OCI-LY7 (cell line): ENCODE measurements at regions not wholly inside any gene's neighbourhood (a gene's known extent, or its start where the extent isn't known, plus 50 kb on each side); places are given as distances from the start of the nearest gene placed in this dataset.

Experiments used
- BruUV-seq: library from RNA; stranded (reverse); fragments of 400-500 nt; replicated peaks from 2 replicates; lab custom pipeline; 2021; lab: Mats Ljungman, UMichigan
- CTCF ChIA-PET: fragments of 300-600 bp; sonication (Branson Sonifier 250); formaldehyde crosslinking; loops from one replicate; lab custom pipeline; 2022; ENCODE audit warnings: antibody characterized with exemption; ENCODE audit not compliant: unreplicated experiment; lab: Charles Lee
- POLR2A ChIA-PET: fragments of 300-600 bp; sonication (Branson Sonifier 250); formaldehyde crosslinking; loops from one replicate; lab custom pipeline; 2022; ENCODE audit warnings: antibody characterized with exemption; lab: Charles Lee
- DNase-seq: peaks from one replicate; pipeline ENCODE4 v3.0.0-alpha.2; 2015; ENCODE audit warnings: low spot score
- H2AFZ ChIP-seq: fragments of 200-600 bp; sonication (generic), shearing (Covaris generic); 2 replicates; pipeline ENCODE4 v1.6.1; 2014; ENCODE audit warnings: mild to moderate bottlenecking, antibody characterized with exemption, low read length, moderate library complexity
- H3K27ac ChIP-seq: fragments of 200-600 bp; sonication (generic); 2 replicates; pipeline ENCODE4 v1.5.1; 2014; ENCODE audit warnings: mixed run types, low read depth, mild to moderate bottlenecking, moderate library complexity, low read length, inconsistent platforms; ENCODE audit not compliant: poor library complexity, severe bottlenecking
- H3K36me3 ChIP-seq: fragments of 200-600 bp; sonication (generic); 2 replicates; pipeline ENCODE4 v1.6.1; 2014; ENCODE audit warnings: mild to moderate bottlenecking, antibody characterized with exemption, low read length, moderate library complexity, mixed read lengths; ENCODE audit not compliant: insufficient read depth
- H3K4me1 ChIP-seq: fragments of 200-600 bp; sonication (generic); 2 replicates; pipeline ENCODE4 v1.5.1; 2014; ENCODE audit warnings: mild to moderate bottlenecking, low read length; ENCODE audit not compliant: insufficient read depth, poor library complexity, severe bottlenecking
- H3K4me2 ChIP-seq: fragments of 200-600 bp; sonication (generic); 2 replicates; pipeline ENCODE4 v1.6.1; 2014; ENCODE audit warnings: mild to moderate bottlenecking, low read length
- H3K4me3 ChIP-seq: fragments of 200-600 bp; sonication (generic); 2 replicates; pipeline ENCODE4 v1.5.1; 2014; ENCODE audit warnings: mild to moderate bottlenecking, low read depth, low read length; ENCODE audit not compliant: poor library complexity, severe bottlenecking
- H3K79me2 ChIP-seq: fragments of 200-600 bp; sonication (generic); 2 replicates; pipeline ENCODE4 v1.6.1; 2016; ENCODE audit warnings: low read depth, mild to moderate bottlenecking, low read length, moderate library complexity, mixed read lengths; ENCODE audit not compliant: insufficient read depth
- H3K9me2 ChIP-seq: fragments of 200-600 bp; sonication (generic); 2 replicates; pipeline ENCODE4 v1.6.1; 2016; ENCODE audit warnings: mild to moderate bottlenecking, low read length, mixed read lengths; ENCODE audit not compliant: insufficient read depth
- H3K9me3 ChIP-seq: fragments of 200-600 bp; sonication (generic); 2 replicates; pipeline ENCODE4 v1.6.1; 2014; ENCODE audit warnings: mild to moderate bottlenecking, mixed run types, low read length, mixed read lengths
- H4K20me1 ChIP-seq: fragments of 200-600 bp; sonication (generic); 2 replicates; pipeline ENCODE4 v1.6.1; 2014; ENCODE audit warnings: mild to moderate bottlenecking, antibody characterized with exemption, low read length, moderate library complexity, mixed read lengths; ENCODE audit not compliant: insufficient read depth
- CTCF ChIP-seq: fragments of 200-600 bp; sonication (generic); conservative IDR thresholded peaks from 2 replicates; pipeline ENCODE4 v1.5.1; 2014; ENCODE audit warnings: mild to moderate bottlenecking, antibody characterized with exemption, low read length, moderate library complexity, mixed read lengths
- EZH2phosphoT487 ChIP-seq: fragments of 200-600 bp; sonication (generic); IDR thresholded peaks from 2 replicates; pipeline ENCODE4 v1.6.1; 2018; ENCODE audit warnings: low read depth, borderline replicate concordance, mild to moderate bottlenecking, mixed run types, antibody characterized with exemption, low read length, moderate library complexity, mixed read lengths
- intact Hi-C: fragments of 100-400 bp; cut with micrococcal nuclease; formaldehyde crosslinking; loops from one replicate; pipeline ENCODE4 v1.10.0; 2022; ENCODE audit not compliant: unreplicated experiment

- Histone ChIP-seq H3K4me3 (no peak overlapping the region), H3K9me3 (no peaks in the 10 kb centered on the region), H4K20me1 (no peaks in the 10 kb centered on the region), H3K79me2 (no peaks in the 10 kb centered on the region), H3K9me2 (no peaks in the 10 kb centered on the region), H3K4me1 (no peaks in the 10 kb centered on the region), H3K4me2 (no peak overlapping the region), H3K27ac (no peak overlapping the region), H2AFZ (no peak overlapping the region), H3K36me3 (no peaks in the 10 kb centered on the region)
- ChIA-PET POLR2A (no interaction called here), CTCF (no interaction called here)
- no peak for DNase-seq
- BruUV-seq = no TSS peak
- TF ChIP-seq CTCF = no peak
- TF ChIP-seq EZH2phosphoT487 = no peak
- intact Hi-C loops = no loop called here
These were observed 425.2 kb upstream of the RASGEF1B start for GRCh38 chr4:81896936-81897335.

- Histone ChIP-seq H3K4me2 (no peak overlapping the region), H3K4me1 (no peaks in the 10 kb centered on the region), H3K36me3 (no peaks in the 10 kb centered on the region), H3K79me2 (no peaks in the 10 kb centered on the region), H3K9me2 (no peaks in the 10 kb centered on the region), H4K20me1 (no peaks in the 10 kb centered on the region), H2AFZ (no peak overlapping the region), H3K9me3 (no peaks in the 10 kb centered on the region), H3K4me3 (no peak overlapping the region), H3K27ac (no peak overlapping the region)
- DNase-seq = no peak
- no peak for TF ChIP-seq EZH2phosphoT487
- TF ChIP-seq CTCF = no peak
- ChIA-PET POLR2A (interaction anchor here (0.6 kb wide), 1 partner anchor 795 kb away, joined by 5 read pairs; no protein-coding TSS in a partner anchor), CTCF (no interaction called here)
- no TSS peak for BruUV-seq
- intact Hi-C loops = no loop called here
These were observed 419.6 kb upstream of the RASGEF1B start for GRCh38 chr4:81891005-81891996.

- Histone ChIP-seq H3K36me3 (no peaks in the 10 kb centered on the region), H3K27ac (no peak overlapping the region), H3K9me2 (no peaks in the 10 kb centered on the region), H3K4me1 (no peaks in the 10 kb centered on the region), H3K4me3 (no peak overlapping the region), H2AFZ (no peak overlapping the region), H3K4me2 (no peak overlapping the region), H3K9me3 (no peaks in the 10 kb centered on the region), H4K20me1 (no peaks in the 10 kb centered on the region), H3K79me2 (no peaks in the 10 kb centered on the region)
- CTCF ChIA-PET = no interaction called here
- POLR2A ChIA-PET = interaction anchor here (0.6 to 0.7 kb wide), 2 partner anchors 440 to 453 kb away, joined by 3 read pairs; no protein-coding TSS in a partner anchor
- intact Hi-C loops = no loop called here
- no peak for DNase-seq
- no peak for TF ChIP-seq CTCF
- TF ChIP-seq EZH2phosphoT487 = no peak
- BruUV-seq = no TSS peak
These were observed 413.3 kb upstream of the RASGEF1B start for GRCh38 chr4:81884986-81885385.
